Stomach (tissue), 4 donors: ENCODE measurements at regions not wholly inside any gene's neighbourhood (a gene's known extent, or its start where the extent isn't known, plus 50 kb on each side); places are given as distances from the start of the nearest gene placed in this dataset.

Experiments
- POLR2A ChIP-seq, 4 donors: fragments of 450-650 bp; IDR thresholded peaks; one replicate each; pipeline ENCODE4 v1.6.1; 2016; ENCODE audit warnings: antibody characterized with exemption in 4 of 4, control low read depth in 2 of 4, mild to moderate bottlenecking in 1 of 4, moderate library complexity in 1 of 4
- TF ChIP-seq, protein P1 (sequence below), 7 experiments: fragments of 450-650 bp in 4 of 7; fragments of 200-600 bp in 3 of 7; sonication (generic) in 3 of 7; IDR thresholded peaks; one replicate each; pipeline ENCODE4 v1.5.1; 2016 to 2019; ENCODE audit warnings: antibody characterized with exemption in 7 of 7, control low read depth in 2 of 7, mild to moderate bottlenecking in 1 of 7

DNA sequence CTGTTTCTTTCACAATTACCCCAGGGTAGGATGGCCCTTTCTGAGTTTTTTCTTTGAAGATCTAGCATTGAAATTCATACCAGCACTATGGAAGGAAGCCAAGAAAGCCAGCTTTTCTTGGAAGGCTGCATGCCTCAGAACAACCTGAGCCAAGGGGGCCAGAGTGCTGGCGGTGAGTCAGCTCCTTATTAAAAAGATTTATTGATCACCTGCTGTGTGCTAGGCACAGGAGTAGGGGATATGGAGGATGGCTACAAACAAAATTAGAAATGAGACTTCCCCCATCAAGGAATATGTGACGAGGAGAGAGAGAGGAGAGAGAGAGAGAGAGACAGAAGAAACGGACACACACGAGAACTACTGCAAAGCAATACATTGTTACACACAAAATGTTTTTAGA is 184.6 kb upstream of the PUM3 start:
- no peak for TF ChIP-seq POLR2A (IDR thresholded peaks at IDR 0.05)
- TF ChIP-seq, protein P1, sequence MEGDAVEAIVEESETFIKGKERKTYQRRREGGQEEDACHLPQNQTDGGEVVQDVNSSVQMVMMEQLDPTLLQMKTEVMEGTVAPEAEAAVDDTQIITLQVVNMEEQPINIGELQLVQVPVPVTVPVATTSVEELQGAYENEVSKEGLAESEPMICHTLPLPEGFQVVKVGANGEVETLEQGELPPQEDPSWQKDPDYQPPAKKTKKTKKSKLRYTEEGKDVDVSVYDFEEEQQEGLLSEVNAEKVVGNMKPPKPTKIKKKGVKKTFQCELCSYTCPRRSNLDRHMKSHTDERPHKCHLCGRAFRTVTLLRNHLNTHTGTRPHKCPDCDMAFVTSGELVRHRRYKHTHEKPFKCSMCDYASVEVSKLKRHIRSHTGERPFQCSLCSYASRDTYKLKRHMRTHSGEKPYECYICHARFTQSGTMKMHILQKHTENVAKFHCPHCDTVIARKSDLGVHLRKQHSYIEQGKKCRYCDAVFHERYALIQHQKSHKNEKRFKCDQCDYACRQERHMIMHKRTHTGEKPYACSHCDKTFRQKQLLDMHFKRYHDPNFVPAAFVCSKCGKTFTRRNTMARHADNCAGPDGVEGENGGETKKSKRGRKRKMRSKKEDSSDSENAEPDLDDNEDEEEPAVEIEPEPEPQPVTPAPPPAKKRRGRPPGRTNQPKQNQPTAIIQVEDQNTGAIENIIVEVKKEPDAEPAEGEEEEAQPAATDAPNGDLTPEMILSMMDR (IDR thresholded peaks at IDR 0.05), result no peak
